Hematopoietic multipotent progenitor cell treated with erythropoietin and hydrocortisone succinate and interleukin-3 and kit ligand, for 6 days (in vitro differentiated cells): ENCODE measurements at regions not wholly inside any gene's neighbourhood (a gene's known extent, or its start where the extent isn't known, plus 50 kb on each side); places are given as distances from the start of the nearest gene placed in this dataset.
"Not testable (repeated sequence)": the region's sequence is repeated elsewhere in the genome, so short reads cannot be mapped to it uniquely, and the experiment has no call there.

Source experiments
- DNase-seq: peaks from one replicate; pipeline ENCODE4 v3.0.0-alpha.2; 2015

GRCh38 chr10:55224007-55224781, 423.2 kb upstream of the PCDH15 start:
- no peak for DNase-seq

- DNase-seq = no peak
Observed at GRCh38 chr10:55223352-55223751, 422.3 kb upstream of the PCDH15 start.

GRCh38 chr10:55220975-55221374, 419.9 kb upstream of the PCDH15 start:
- no peak for DNase-seq

GRCh38 chr10:55215699-55216098, 414.7 kb upstream of the PCDH15 start:
- DNase-seq = no peak

GRCh38 chr10:55214608-55215007, 413.6 kb upstream of the PCDH15 start:
- no peak for DNase-seq

- no peak for DNase-seq
Observed at GRCh38 chr10:55212051-55212450, 411.0 kb upstream of the PCDH15 start.

GRCh38 chr10:55203874-55204273, 402.8 kb upstream of the PCDH15 start:
- DNase-seq = no peak

- DNase-seq = no peak
Observed at GRCh38 chr10:55203319-55203718, 402.3 kb upstream of the PCDH15 start.

GRCh38 chr10:55200020-55200419, 399.0 kb upstream of the PCDH15 start:
- no peak for DNase-seq

- no peak for DNase-seq
Observed at GRCh38 chr10:55191236-55191860, 390.3 kb upstream of the PCDH15 start.

GRCh38 chr10:55183993-55184392, 383.0 kb upstream of the PCDH15 start:
- no peak for DNase-seq

GRCh38 chr10:55180357-55180756, 379.3 kb upstream of the PCDH15 start:
- no peak for DNase-seq

- no peak for DNase-seq
Observed at GRCh38 chr10:55174419-55174818, 373.4 kb upstream of the PCDH15 start.

GRCh38 chr10:55169493-55169892, 368.5 kb upstream of the PCDH15 start:
- DNase-seq = no peak

GRCh38 chr10:55168343-55168742, 367.3 kb upstream of the PCDH15 start:
- DNase-seq = no peak

GRCh38 chr10:55163388-55163979, 362.5 kb upstream of the PCDH15 start:
- peak; percentile 3 for DNase-seq

- DNase-seq = not testable (repeated sequence)
Observed at GRCh38 chr10:55162321-55162720, 361.3 kb upstream of the PCDH15 start.

GRCh38 chr10:55160655-55161283, 359.7 kb upstream of the PCDH15 start:
- no peak for DNase-seq

GRCh38 chr10:55158633-55159032, 357.6 kb upstream of the PCDH15 start:
- no peak for DNase-seq

- no peak for DNase-seq
Observed at GRCh38 chr10:55146032-55146431, 345.0 kb upstream of the PCDH15 start.

- DNase-seq = no peak
Observed at GRCh38 chr10:55144001-55144400, 343.0 kb upstream of the PCDH15 start.

- DNase-seq = no peak
Observed at GRCh38 chr10:55141892-55142291, 340.9 kb upstream of the PCDH15 start.

- DNase-seq = no peak
Observed at GRCh38 chr10:55137063-55137462, 336.0 kb upstream of the PCDH15 start.

- no peak for DNase-seq
Observed at GRCh38 chr10:55104738-55105137, 303.7 kb upstream of the PCDH15 start.
